GM21526 (cell line): ENCODE measurements at regions not wholly inside any gene's neighbourhood (a gene's known extent, or its start where the extent isn't known, plus 50 kb on each side); places are given as distances from the start of the nearest gene placed in this dataset.
"Not testable (repeated sequence)": the region's sequence is repeated elsewhere in the genome, so short reads cannot be mapped to it uniquely, and the experiment has no call there.

ENCODE experiments used
- ATAC-seq: cut with Tn5 transposase; IDR thresholded peaks from one replicate; pipeline ENCODE4 v1.9.1; 2021; ENCODE audit warnings: moderate library complexity; ENCODE audit not compliant: unreplicated experiment, low FRiP score

GRCh38 chr3:67986706-67987105 is 332.3 kb upstream of the SUCLG2 start:
- ATAC-seq, result no peak

- ATAC-seq, result no peak
Observed at GRCh38 chr3:67983166-67983565, 328.8 kb upstream of the SUCLG2 start.

GRCh38 chr3:67981077-67981476 is 326.7 kb upstream of the SUCLG2 start:
- no peak for ATAC-seq

GRCh38 chr3:67979342-67979741 is 324.9 kb upstream of the SUCLG2 start:
- no peak for ATAC-seq

GRCh38 chr3:67977762-67978161 is 323.4 kb upstream of the SUCLG2 start:
- no peak for ATAC-seq

- ATAC-seq, result no peak
Observed at GRCh38 chr3:67976663-67977062, 322.3 kb upstream of the SUCLG2 start.

GRCh38 chr3:67964596-67964995 is 310.2 kb upstream of the SUCLG2 start:
- ATAC-seq, result no peak

GRCh38 chr3:67957268-67957667 is 302.9 kb upstream of the SUCLG2 start:
- no peak for ATAC-seq

GRCh38 chr3:67947808-67948508 is 293.5 kb upstream of the SUCLG2 start:
- ATAC-seq, result no peak

- no peak for ATAC-seq
Observed at GRCh38 chr3:67946436-67946835, 292.0 kb upstream of the SUCLG2 start.

GRCh38 chr3:67943546-67943945 is 289.1 kb upstream of the SUCLG2 start:
- ATAC-seq, result no peak

GRCh38 chr3:67941433-67942030 is 287.1 kb upstream of the SUCLG2 start:
- ATAC-seq, result no peak

GRCh38 chr3:67940210-67940952 is 286.0 kb upstream of the SUCLG2 start:
- no peak for ATAC-seq

GRCh38 chr3:67937498-67938118 is 283.2 kb upstream of the SUCLG2 start:
- no peak for ATAC-seq

GRCh38 chr3:67930394-67930793 is 276.0 kb upstream of the SUCLG2 start:
- ATAC-seq, result not testable (repeated sequence)

GRCh38 chr3:67923796-67924195 is 269.4 kb upstream of the SUCLG2 start:
- ATAC-seq, result no peak

- ATAC-seq, result no peak
Observed at GRCh38 chr3:67920969-67921368, 266.6 kb upstream of the SUCLG2 start.

- no peak for ATAC-seq
Observed at GRCh38 chr3:67920311-67920710, 265.9 kb upstream of the SUCLG2 start.

- no peak for ATAC-seq
Observed at GRCh38 chr3:67916353-67916752, 261.9 kb upstream of the SUCLG2 start.

GRCh38 chr3:67907735-67908134 is 253.3 kb upstream of the SUCLG2 start:
- ATAC-seq, result no peak

- no peak for ATAC-seq
Observed at GRCh38 chr3:67906261-67906660, 251.8 kb upstream of the SUCLG2 start.
